GM12878 (cell line): ENCODE measurements at regions not wholly inside any gene's neighbourhood (a gene's known extent, or its start where the extent isn't known, plus 50 kb on each side); places are given as distances from the start of the nearest gene placed in this dataset.
"Not testable (repeated sequence)": the region's sequence is repeated elsewhere in the genome, so short reads cannot be mapped to it uniquely, and the experiment has no call there.

ENCODE experiments used
- E4F1 ChIP-seq: fragments of 450-650 bp; IDR thresholded peaks from 2 replicates; pipeline ENCODE4 v1.6.1; 2018; ENCODE audit warnings: borderline replicate concordance, mild to moderate bottlenecking; ENCODE audit not compliant: partially characterized antibody
- TF ChIP-seq, protein P1 (sequence below): fragments of 450-650 bp; IDR thresholded peaks from 2 replicates; pipeline ENCODE4 v1.6.1; 2017; ENCODE audit warnings: mild to moderate bottlenecking

- not testable (repeated sequence) for TF ChIP-seq E4F1
- TF ChIP-seq, protein P1, sequence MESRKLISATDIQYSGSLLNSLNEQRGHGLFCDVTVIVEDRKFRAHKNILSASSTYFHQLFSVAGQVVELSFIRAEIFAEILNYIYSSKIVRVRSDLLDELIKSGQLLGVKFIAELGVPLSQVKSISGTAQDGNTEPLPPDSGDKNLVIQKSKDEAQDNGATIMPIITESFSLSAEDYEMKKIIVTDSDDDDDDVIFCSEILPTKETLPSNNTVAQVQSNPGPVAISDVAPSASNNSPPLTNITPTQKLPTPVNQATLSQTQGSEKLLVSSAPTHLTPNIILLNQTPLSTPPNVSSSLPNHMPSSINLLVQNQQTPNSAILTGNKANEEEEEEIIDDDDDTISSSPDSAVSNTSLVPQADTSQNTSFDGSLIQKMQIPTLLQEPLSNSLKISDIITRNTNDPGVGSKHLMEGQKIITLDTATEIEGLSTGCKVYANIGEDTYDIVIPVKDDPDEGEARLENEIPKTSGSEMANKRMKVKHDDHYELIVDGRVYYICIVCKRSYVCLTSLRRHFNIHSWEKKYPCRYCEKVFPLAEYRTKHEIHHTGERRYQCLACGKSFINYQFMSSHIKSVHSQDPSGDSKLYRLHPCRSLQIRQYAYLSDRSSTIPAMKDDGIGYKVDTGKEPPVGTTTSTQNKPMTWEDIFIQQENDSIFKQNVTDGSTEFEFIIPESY = not testable (repeated sequence)
Observed at GRCh38 chr2:87414331-87414730, 333.6 kb upstream of the PLGLB2 start.
